ENCODE measurements at regions not wholly inside any gene's neighbourhood (a gene's known extent, or its start where the extent isn't known, plus 50 kb on each side); places are given as distances from the start of the nearest gene placed in this dataset.
"Not testable (repeated sequence)": the region's sequence is repeated elsewhere in the genome, so short reads cannot be mapped to it uniquely, and the experiment has no call there.

GRCh38 chr13:50256536-50257321 lies 241.5 kb downstream of the KCNRG start:
- not testable (repeated sequence) for DNase-seq (ENCODE audit: low read depth in 2 of 3, low spot score in 2 of 3)

- DNase-seq (ENCODE audit: low read depth in 2 of 3, low spot score in 2 of 3): no peak
These were observed 242.4 kb downstream of the KCNRG start for GRCh38 chr13:50257646-50258045.

- no peak for DNase-seq (ENCODE audit: low read depth in 2 of 3, low spot score in 2 of 3)
These were observed 246.1 kb downstream of the KCNRG start for GRCh38 chr13:50261130-50261901.

GRCh38 chr13:50267066-50267465 lies 251.8 kb downstream of the KCNRG start:
- no peak for DNase-seq (ENCODE audit: low read depth in 2 of 3, low spot score in 2 of 3)

- no peak for DNase-seq (ENCODE audit: low read depth in 2 of 3, low spot score in 2 of 3)
These were observed 252.7 kb downstream of the KCNRG start for GRCh38 chr13:50267917-50268316.

- no peak for DNase-seq (ENCODE audit: low read depth in 2 of 3, low spot score in 2 of 3)
These were observed 253.3 kb downstream of the KCNRG start for GRCh38 chr13:50268500-50268899.

GRCh38 chr13:50274181-50274580 lies 258.9 kb downstream of the KCNRG start:
- DNase-seq (ENCODE audit: low read depth in 2 of 3, low spot score in 2 of 3): no peak

GRCh38 chr13:50275392-50276063 lies 260.3 kb downstream of the KCNRG start:
- DNase-seq (ENCODE audit: low read depth in 2 of 3, low spot score in 2 of 3): no peak

GRCh38 chr13:50276550-50276949 lies 261.3 kb downstream of the KCNRG start:
- no peak for DNase-seq (ENCODE audit: low read depth in 2 of 3, low spot score in 2 of 3)

GRCh38 chr13:50277127-50277526 lies 261.9 kb downstream of the KCNRG start:
- DNase-seq (ENCODE audit: low read depth in 2 of 3, low spot score in 2 of 3): no peak

GRCh38 chr13:50277906-50278305 lies 262.7 kb downstream of the KCNRG start:
- DNase-seq (ENCODE audit: low read depth in 2 of 3, low spot score in 2 of 3): no peak

GRCh38 chr13:50280441-50280937 lies 265.2 kb downstream of the KCNRG start:
- DNase-seq (ENCODE audit: low read depth in 2 of 3, low spot score in 2 of 3): no peak

GRCh38 chr13:50282016-50282415 lies 266.8 kb downstream of the KCNRG start:
- DNase-seq (ENCODE audit: low read depth in 2 of 3, low spot score in 2 of 3): no peak

- no peak for DNase-seq (ENCODE audit: low read depth in 2 of 3, low spot score in 2 of 3)
These were observed 267.8 kb downstream of the KCNRG start for GRCh38 chr13:50283017-50283416.

- DNase-seq (ENCODE audit: low read depth in 2 of 3, low spot score in 2 of 3): no peak
These were observed 269.3 kb downstream of the KCNRG start for GRCh38 chr13:50284540-50284939.

GRCh38 chr13:50285283-50285682 lies 270.0 kb downstream of the KCNRG start:
- no peak for DNase-seq (ENCODE audit: low read depth in 2 of 3, low spot score in 2 of 3)

- DNase-seq (ENCODE audit: low read depth in 2 of 3, low spot score in 2 of 3): no peak
These were observed 271.1 kb downstream of the KCNRG start for GRCh38 chr13:50286324-50286723.

GRCh38 chr13:50290186-50290585 lies 274.9 kb downstream of the KCNRG start:
- DNase-seq (ENCODE audit: low read depth in 2 of 3, low spot score in 2 of 3): no peak

GRCh38 chr13:50291611-50292010 lies 276.4 kb downstream of the KCNRG start:
- no peak for DNase-seq (ENCODE audit: low read depth in 2 of 3, low spot score in 2 of 3)

GRCh38 chr13:50292081-50292480 lies 276.8 kb downstream of the KCNRG start:
- DNase-seq (ENCODE audit: low read depth in 2 of 3, low spot score in 2 of 3): no peak

GRCh38 chr13:50294425-50294824 lies 279.2 kb downstream of the KCNRG start:
- DNase-seq (ENCODE audit: low read depth in 2 of 3, low spot score in 2 of 3): not testable (repeated sequence)

All from hematopoietic multipotent progenitor cell (in vitro differentiated cells).